AG04449 (cell line): ENCODE measurements at regions not wholly inside any gene's neighbourhood (a gene's known extent, or its start where the extent isn't known, plus 50 kb on each side); places are given as distances from the start of the nearest gene placed in this dataset.

ENCODE experiments used
- CTCF ChIA-PET: fragments of 350-600 bp; formaldehyde crosslinking; extraction: SDS; loops from one replicate; lab custom pipeline; 2021; ENCODE audit warnings: antibody characterized with exemption; lab: Yijun Ruan, JAX
- POLR2A ChIA-PET: fragments of 400-600, 350-600 bp; formaldehyde crosslinking; extraction: SDS; loops from one replicate; lab custom pipeline; 2020; ENCODE audit warnings: antibody characterized with exemption, inconsistent platforms; lab: Yijun Ruan, JAX
- DNase-seq: peaks from one replicate; pipeline ENCODE4 v3.0.0-alpha.2; 2010; ENCODE audit warnings: low read depth, low spot score
- H3K4me3 ChIP-seq: 2 replicates; pipeline ENCODE4 v1.5.1; 2011; ENCODE audit warnings: low read depth, mild to moderate bottlenecking, control low read depth, low read length
- CTCF ChIP-seq: IDR thresholded peaks from one replicate; pipeline ENCODE4 v1.5.1; 2011; ENCODE audit warnings: mild to moderate bottlenecking, moderate library complexity, low read length, control low read depth, inconsistent platforms; ENCODE audit not compliant: insufficient read depth; ENCODE audit errors: missing control alignments

- CTCF ChIA-PET: no interaction called here
- POLR2A ChIA-PET: no interaction called here
- no peak for TF ChIP-seq CTCF
- no peak overlapping the region for H3K4me3 ChIP-seq
- DNase-seq: peak; percentile 91
Observed at GRCh38 chr1:238589843-238590435, 699.2 kb upstream of the ZP4 start.

- POLR2A ChIA-PET: no interaction called here
- CTCF ChIA-PET: no interaction called here
- no peak overlapping the region for H3K4me3 ChIP-seq
- no peak for DNase-seq
- TF ChIP-seq CTCF: no peak
Observed at GRCh38 chr1:238582816-238583215, 692.1 kb upstream of the ZP4 start.

- CTCF ChIA-PET: no interaction called here
Observed at GRCh38 chr1:238581332-238581731, 690.6 kb upstream of the ZP4 start.

GRCh38 chr1:238568735-238569134 lies 678.0 kb upstream of the ZP4 start:
- no peak for TF ChIP-seq CTCF
- POLR2A ChIA-PET: no interaction called here
- H3K4me3 ChIP-seq: no peak overlapping the region
- CTCF ChIA-PET: no interaction called here
- DNase-seq: no peak

More at GRCh38 chr1:238581332-238581731, 690.6 kb upstream of the ZP4 start:
- no peak for TF ChIP-seq CTCF
- POLR2A ChIA-PET: no interaction called here
- no peak overlapping the region for H3K4me3 ChIP-seq
- DNase-seq: no peak

GRCh38 chr1:238562341-238562740 lies 671.6 kb upstream of the ZP4 start:
- ChIA-PET POLR2A (no interaction called here), CTCF (no interaction called here)
- no peak overlapping the region for H3K4me3 ChIP-seq
- no peak for TF ChIP-seq CTCF
- DNase-seq: peak; percentile 52

GRCh38 chr1:238558746-238559145 lies 668.0 kb upstream of the ZP4 start:
- ChIA-PET CTCF (no interaction called here), POLR2A (no interaction called here)
- no peak overlapping the region for H3K4me3 ChIP-seq
- DNase-seq: no peak
- TF ChIP-seq CTCF: no peak
